Glutamatergic neuron (in vitro differentiated cells): ENCODE measurements at regions not wholly inside any gene's neighbourhood (a gene's known extent, or its start where the extent isn't known, plus 50 kb on each side); places are given as distances from the start of the nearest gene placed in this dataset.

Experiments used
- DNase-seq: peaks from one replicate; pipeline ENCODE4 v3.0.0; 2022
- H3K27ac Mint-ChIP-seq: one replicate; pipeline ENCODE4 v1.8.0; 2020; ENCODE audit warnings: mild to moderate bottlenecking, mixed read lengths, inconsistent platforms; ENCODE audit not compliant: unreplicated experiment
- H3K27me3 Mint-ChIP-seq: one replicate; pipeline ENCODE4 v1.8.0; 2020; ENCODE audit warnings: mild to moderate bottlenecking, moderate library complexity, mixed read lengths, inconsistent platforms; ENCODE audit not compliant: unreplicated experiment
- H3K36me3 Mint-ChIP-seq: one replicate; pipeline ENCODE4 v1.8.0; 2020; ENCODE audit warnings: mild to moderate bottlenecking, mixed read lengths, inconsistent platforms; ENCODE audit not compliant: unreplicated experiment
- H3K4me1 Mint-ChIP-seq: one replicate; pipeline ENCODE4 v1.8.0; 2020; ENCODE audit warnings: mild to moderate bottlenecking, low read depth, mixed read lengths, inconsistent platforms; ENCODE audit not compliant: unreplicated experiment
- H3K4me3 Mint-ChIP-seq: one replicate; pipeline ENCODE4 v1.8.0; 2020; ENCODE audit warnings: mild to moderate bottlenecking, mixed read lengths, inconsistent platforms; ENCODE audit not compliant: unreplicated experiment
- H3K9me3 Mint-ChIP-seq: one replicate; pipeline ENCODE4 v1.8.0; 2020; ENCODE audit warnings: mild to moderate bottlenecking, moderate library complexity, mixed read lengths, inconsistent platforms; ENCODE audit not compliant: unreplicated experiment
- TF ChIP-seq, protein P1 (sequence below): fragments of 200-600 bp; sonication (generic); IDR thresholded peaks from one replicate; pipeline ENCODE4 v1.5.0; 2021; ENCODE audit not compliant: partially characterized antibody, unreplicated experiment

GRCh38 chr16:72277749-72278148 lies 105.8 kb upstream of the PMFBP1 start:
- peaks cover 1% of the 10 kb centered on the region for H3K4me1 Mint-ChIP-seq
- no peaks in the 10 kb centered on the region for H3K9me3 Mint-ChIP-seq
- no peaks in the 10 kb centered on the region for H3K36me3 Mint-ChIP-seq
- H3K27ac Mint-ChIP-seq, result no peak overlapping the region
- TF ChIP-seq, protein P1, sequence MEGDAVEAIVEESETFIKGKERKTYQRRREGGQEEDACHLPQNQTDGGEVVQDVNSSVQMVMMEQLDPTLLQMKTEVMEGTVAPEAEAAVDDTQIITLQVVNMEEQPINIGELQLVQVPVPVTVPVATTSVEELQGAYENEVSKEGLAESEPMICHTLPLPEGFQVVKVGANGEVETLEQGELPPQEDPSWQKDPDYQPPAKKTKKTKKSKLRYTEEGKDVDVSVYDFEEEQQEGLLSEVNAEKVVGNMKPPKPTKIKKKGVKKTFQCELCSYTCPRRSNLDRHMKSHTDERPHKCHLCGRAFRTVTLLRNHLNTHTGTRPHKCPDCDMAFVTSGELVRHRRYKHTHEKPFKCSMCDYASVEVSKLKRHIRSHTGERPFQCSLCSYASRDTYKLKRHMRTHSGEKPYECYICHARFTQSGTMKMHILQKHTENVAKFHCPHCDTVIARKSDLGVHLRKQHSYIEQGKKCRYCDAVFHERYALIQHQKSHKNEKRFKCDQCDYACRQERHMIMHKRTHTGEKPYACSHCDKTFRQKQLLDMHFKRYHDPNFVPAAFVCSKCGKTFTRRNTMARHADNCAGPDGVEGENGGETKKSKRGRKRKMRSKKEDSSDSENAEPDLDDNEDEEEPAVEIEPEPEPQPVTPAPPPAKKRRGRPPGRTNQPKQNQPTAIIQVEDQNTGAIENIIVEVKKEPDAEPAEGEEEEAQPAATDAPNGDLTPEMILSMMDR, result no peak
- no peaks in the 10 kb centered on the region for H3K27me3 Mint-ChIP-seq
- no peak overlapping the region for H3K4me3 Mint-ChIP-seq
- no peak for DNase-seq

DNA sequence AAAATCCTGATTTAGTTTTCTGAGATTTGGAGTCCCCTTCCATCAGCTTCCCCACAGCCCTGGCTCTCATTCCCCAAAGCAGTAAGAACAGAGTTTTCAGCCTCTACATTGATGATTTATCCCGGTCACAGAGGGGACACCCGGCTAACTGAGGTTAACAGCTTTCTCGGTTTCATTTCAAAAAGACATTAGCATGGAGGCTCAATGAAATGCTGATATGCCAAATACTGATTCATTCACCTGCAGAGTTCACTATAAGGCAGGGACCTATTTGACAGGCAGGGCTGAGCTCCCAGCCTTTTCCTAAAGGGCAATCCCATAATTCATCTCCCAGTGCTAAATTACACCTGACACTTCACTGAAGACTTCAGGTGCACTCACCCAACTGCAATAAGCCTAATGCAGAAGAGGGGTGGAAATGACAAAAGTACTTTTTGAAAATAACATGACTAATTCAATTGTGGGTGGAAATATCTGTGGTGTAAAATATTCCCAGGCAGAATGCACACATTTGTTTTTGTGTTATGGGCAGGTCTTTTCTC lies 99.8 kb upstream of the PMFBP1 start:
- no peaks in the 10 kb centered on the region for H3K27me3 Mint-ChIP-seq
- H3K4me3 Mint-ChIP-seq, result no peak overlapping the region
- H3K27ac Mint-ChIP-seq, result no peak overlapping the region
- no peaks in the 10 kb centered on the region for H3K9me3 Mint-ChIP-seq
- no peaks in the 10 kb centered on the region for H3K4me1 Mint-ChIP-seq
- no peaks in the 10 kb centered on the region for H3K36me3 Mint-ChIP-seq
- TF ChIP-seq, protein P1, result no peak
- DNase-seq, result no peak

GRCh38 chr16:72270531-72270930 lies 98.6 kb upstream of the PMFBP1 start:
- no peaks in the 10 kb centered on the region for H3K36me3 Mint-ChIP-seq

GRCh38 chr16:72266836-72267235 lies 94.9 kb upstream of the PMFBP1 start:
- Mint-ChIP-seq H3K4me1 (no peaks in the 10 kb centered on the region), H3K9me3 (no peaks in the 10 kb centered on the region), H3K36me3 (no peaks in the 10 kb centered on the region), H3K27me3 (no peaks in the 10 kb centered on the region), H3K27ac (no peak overlapping the region), H3K4me3 (no peak overlapping the region)
- TF ChIP-seq, protein P1, result no peak
- no peak for DNase-seq

More at GRCh38 chr16:72270531-72270930, 98.6 kb upstream of the PMFBP1 start:
- Mint-ChIP-seq H3K27ac (no peak overlapping the region), H3K27me3 (no peaks in the 10 kb centered on the region), H3K4me1 (no peaks in the 10 kb centered on the region), H3K9me3 (no peaks in the 10 kb centered on the region), H3K4me3 (no peak overlapping the region)
- TF ChIP-seq, protein P1, result no peak
- no peak for DNase-seq

GRCh38 chr16:72264771-72265170 lies 92.8 kb upstream of the PMFBP1 start:
- TF ChIP-seq, protein P1, result no peak
- Mint-ChIP-seq H3K4me1 (no peaks in the 10 kb centered on the region), H3K4me3 (no peak overlapping the region), H3K27me3 (no peaks in the 10 kb centered on the region), H3K27ac (no peak overlapping the region), H3K9me3 (no peaks in the 10 kb centered on the region), H3K36me3 (peaks cover under 1% of the 10 kb centered on the region)
- DNase-seq, result no peak
